Heart left ventricle (tissue), 13 donors: ENCODE measurements at regions not wholly inside any gene's neighbourhood (a gene's known extent, or its start where the extent isn't known, plus 50 kb on each side); places are given as distances from the start of the nearest gene placed in this dataset.

ENCODE experiments used
- CTCF ChIP-seq, 12 donors: fragments of 200-600 bp; sonication (generic) in 4 of 12; IDR thresholded peaks; one replicate each; pipeline versions ENCODE4 v1.5.0 to v1.8.0; 2018 to 2022; ENCODE audit warnings: antibody characterized with exemption in 12 of 12, mild to moderate bottlenecking in 5 of 12
- POLR2A ChIP-seq, 2 donors: fragments of 450-650 bp; IDR thresholded peaks; one replicate each; pipeline ENCODE4 v1.6.1; 2017; ENCODE audit warnings: antibody characterized with exemption in 2 of 2, mild to moderate bottlenecking in 2 of 2, moderate library complexity in 2 of 2
- donor health status: ischemic (EF 13 %, LVEDD 7.1; RV severe dilation, severe dysfunction).
- donor health status: DM: no; HTN: yes; CAD: no.
- donor health status: DM: no; HTN: no; CAD: no.
- donor health status: ischemic (EF 25% LVEDD 6.9; RV normal size, moderate dysfunction).
- donor health status: ischemic (EF 25% LVEDD 5.7; RV mildly dilated, moderate dysfunction).
- donor health status: ischemic (EF 35%, LVEDD 5.7; RV mildly dilated, moderate dysfunction).
- donor health status: nonischemic (EF 11% LVEDD 7.7; RV severe dilation, severe dysfunction).
- donor health status: DM: yes; HTN: yes; CAD: no.
- donor health status: PGD.
- donor health status: ischemic (EF 29% LVEDD 5.4; RV normal size, mild dysfunction).
- donor health status: nonischemic (EF 23%, LVEDD 6.1; RV moderate dilation, normal function).

- TF ChIP-seq CTCF (IDR thresholded peaks at IDR 0.05): no peak
- no peak for TF ChIP-seq POLR2A (IDR thresholded peaks at IDR 0.05)
Measured at GRCh38 chr12:13595536-13596443, 385.6 kb downstream of the GRIN2B start.
